K562 (cell line): ENCODE measurements at regions not wholly inside any gene's neighbourhood (a gene's known extent, or its start where the extent isn't known, plus 50 kb on each side); places are given as distances from the start of the nearest gene placed in this dataset.

Experiments used
- ATAC-seq: fragments of 200-7000 bp; cut with Tn5 transposase; 3 replicates; pipeline ENCODE4 v1.9.1; 2020; ENCODE audit warnings: moderate library complexity
- BruUV-seq: library from RNA; stranded (reverse); fragments of 400-500 nt; replicated peaks from 2 replicates; lab custom pipeline; 2021; lab: Mats Ljungman, UMichigan
- CTCF ChIA-PET: fragments of 300-600 bp; formaldehyde crosslinking; extraction: SDS; loops from one replicate; lab custom pipeline; 2021; ENCODE audit warnings: low intra/inter-chr PET ratio; lab: Yijun Ruan, JAX
- POLR2A ChIA-PET: fragments of 300-600, 350-650 bp; sonication (Branson Sonifier 250); formaldehyde crosslinking; extraction: SDS; loops from one replicate; lab custom pipeline; 2021; ENCODE audit warnings: antibody characterized with exemption, inconsistent platforms; lab: Yijun Ruan, JAX
- DNase-seq, 4 experiments: peaks; one replicate each; pipeline versions ENCODE4 v3.0.0 to v3.0.0-alpha.2; 2011 to 2018; ENCODE audit warnings: low spot score in 3 of 4, mixed read lengths in 3 of 4; ENCODE audit errors: extremely low read depth in 1 of 4
- FAIRE-seq: peaks from 2 replicates; lab custom pipeline; 2011; peaks lifted over from hg19 to GRCh38; lab: Jason Lieb, UNC
- H2AFZ ChIP-seq: 2 replicates; pipeline ENCODE4 v1.6.0; 2011; ENCODE audit warnings: low read depth, low read length, control low read depth, inconsistent platforms
- H3K27ac ChIP-seq: fragments of 200-600 bp; 3 replicates; pipeline ENCODE4 v1.8.0; 2011; ENCODE audit warnings: low read depth, mild to moderate bottlenecking, control low read depth, inconsistent platforms, low read length, moderate library complexity, mixed read lengths; ENCODE audit errors: extremely low read depth
- H3K27me3 ChIP-seq, 2 experiments: fragments of 300-600 bp in 1 of 2; 2 replicates in 1 of 2; 3 replicates in 1 of 2; pipeline versions ENCODE4 v1.6.0 to v1.8.0; 2011; ENCODE audit warnings: inconsistent platforms in 2 of 2, low read length in 2 of 2, mild to moderate bottlenecking in 1 of 2, mixed read lengths in 1 of 2, moderate library complexity in 1 of 2; ENCODE audit not compliant: control insufficient read depth in 2 of 2, insufficient read depth in 2 of 2
- H3K36me3 ChIP-seq: fragments of 300-600 bp; 3 replicates; pipeline ENCODE4 v1.8.0; 2011; ENCODE audit warnings: mild to moderate bottlenecking, low read length, inconsistent platforms; ENCODE audit not compliant: control insufficient read depth, insufficient read depth
- H3K4me1 ChIP-seq, 2 experiments: fragments of 200-600 bp in 1 of 2; replicated peaks in 1 of 2; 2 replicates in 1 of 2; 3 replicates in 1 of 2; pipeline versions ENCODE4 v1.5.1 to v1.8.0; 2011; ENCODE audit warnings: inconsistent platforms in 2 of 2, low read length in 2 of 2, mild to moderate bottlenecking in 1 of 2, mixed read lengths in 1 of 2, moderate library complexity in 1 of 2; ENCODE audit not compliant: control insufficient read depth in 2 of 2, insufficient read depth in 2 of 2
- H3K4me2 ChIP-seq: 2 replicates; pipeline ENCODE4 v1.6.1; 2011; ENCODE audit warnings: low read length, control low read depth, inconsistent platforms, mixed read lengths; ENCODE audit not compliant: insufficient read depth
- H3K4me3 ChIP-seq: fragments of 200-600 bp; sonication (generic), shearing (Covaris generic); 2 replicates; pipeline ENCODE4 v1.5.1; 2016; ENCODE audit warnings: control low read depth, inconsistent platforms
- H3K79me2 ChIP-seq: fragments of 200-600 bp; 3 replicates; pipeline ENCODE4 v1.8.0; 2011; ENCODE audit warnings: low read length, inconsistent platforms; ENCODE audit not compliant: control insufficient read depth, insufficient read depth
- H3K9ac ChIP-seq, 2 experiments: 2 replicates each; pipeline versions ENCODE4 v1.6.0 to v1.6.1; 2011; ENCODE audit warnings: low read depth in 2 of 2, low read length in 2 of 2, control low read depth in 1 of 2, inconsistent platforms in 1 of 2, mild to moderate bottlenecking in 1 of 2, mixed read lengths in 1 of 2; ENCODE audit not compliant: insufficient read depth in 1 of 2
- H3K9me1 ChIP-seq: one replicate; pipeline ENCODE4 v1.6.0; 2011; ENCODE audit warnings: inconsistent platforms, mild to moderate bottlenecking, low read length, moderate library complexity; ENCODE audit not compliant: control insufficient read depth, insufficient read depth
- H3K9me3 ChIP-seq: replicated peaks from 2 replicates; pipeline ENCODE4 v1.5.1; 2011; ENCODE audit warnings: low read depth, low read length, inconsistent platforms; ENCODE audit not compliant: control insufficient read depth, insufficient read depth
- H4K20me1 ChIP-seq: replicated peaks from 2 replicates; pipeline ENCODE4 v1.6.1; 2011; ENCODE audit warnings: low read length, inconsistent platforms, mixed read lengths; ENCODE audit not compliant: control insufficient read depth, insufficient read depth
- CHD7 ChIP-seq: fragments of 200-600 bp; sonication (generic); IDR thresholded peaks from one replicate; pipeline ENCODE4 v1.6.1; 2012; ENCODE audit warnings: mild to moderate bottlenecking, low read depth, low read length, inconsistent platforms
- ETV1 ChIP-seq: fragments of 450-650 bp; conservative IDR thresholded peaks from 2 replicates; pipeline ENCODE4 v1.6.1; 2016; ENCODE audit warnings: missing genetic modification characterization, control low read depth, low read depth, missing compliant biosample characterization
- PTBP1 ChIP-seq: fragments of 200-400 bp; formaldehyde crosslinking; IDR thresholded peaks from 2 replicates; pipeline ENCODE4 v1.6.1; 2017; ENCODE audit warnings: low read depth, low read length
- ZBTB33 ChIP-seq: sonication (generic); formaldehyde crosslinking; IDR thresholded peaks from 2 replicates; pipeline ENCODE4 v1.8.1; 2023; ENCODE audit warnings: mild to moderate bottlenecking, missing genetic modification reagents
- WGBS: fragments of 100-300 bp; shearing (Covaris generic); methylation state at CpG from one replicate; pipeline ENCODE4 v1.1.6; 2016; ENCODE audit warnings: low coverage, mixed read lengths; ENCODE audit not compliant: insufficient coverage; ENCODE audit errors: missing lambda C conversion rate; 5-methylcytosine and 5-hydroxymethylcytosine counted together
- in situ Hi-C: fragments of 300-500 bp; cut with MboI; formaldehyde crosslinking; loops from 4 replicates; pipeline ENCODE4 v1.15.0; 2018; ENCODE audit warnings: inconsistent platforms, mixed read lengths
- intact Hi-C: fragments of 100-400 bp; cut with micrococcal nuclease; formaldehyde crosslinking; loops from 2 replicates; pipeline ENCODE4 v1.14.2; 2022

- Histone ChIP-seq H3K79me2 (no peaks in the 10 kb centered on the region), H4K20me1 (no peaks in the 10 kb centered on the region), H3K4me3 (no peak overlapping the region), H2AFZ (no peak overlapping the region), H3K27me3 (no peaks in the 10 kb centered on the region), H3K9ac (no peak overlapping the region), H3K36me3 (no peaks in the 10 kb centered on the region), H3K27ac (no peak overlapping the region), H3K4me1 (no peaks in the 10 kb centered on the region), H3K4me2 (no peak overlapping the region), H3K9me1 (no peaks in the 10 kb centered on the region), H3K9me3 (no peaks in the 10 kb centered on the region)
- DNase-seq: no peak
- no peak for TF ChIP-seq PTBP1
- peak; percentile 61; the same call in 1 of the 2 replicates for TF ChIP-seq ZBTB33 (CRISPR knock-in tag)
- no peak for TF ChIP-seq ETV1 (tag)
- peak; percentile 90 for TF ChIP-seq CHD7
- 93% methylated on average over 9 of the region's 18 CpGs for WGBS
- in situ Hi-C loops: no loop called here
- POLR2A ChIA-PET: no interaction called here
- CTCF ChIA-PET: no interaction called here
- intact Hi-C loops: no loop called here
- FAIRE-seq: no peak
- BruUV-seq: no TSS peak
- no peak for ATAC-seq
Observed at GRCh38 chr21:22138297-22139016, 1140.2 kb downstream of the NCAM2 start.
